Chondrocyte (in vitro differentiated cells): ENCODE measurements at regions not wholly inside any gene's neighbourhood (a gene's known extent, or its start where the extent isn't known, plus 50 kb on each side); places are given as distances from the start of the nearest gene placed in this dataset.
"Not testable (repeated sequence)": the region's sequence is repeated elsewhere in the genome, so short reads cannot be mapped to it uniquely, and the experiment has no call there.

ENCODE experiments used
- DNase-seq: peaks from one replicate; pipeline ENCODE4 v3.0.0; 2021; ENCODE audit warnings: mixed read lengths, low spot score
- H3K27ac Mint-ChIP-seq: one replicate; pipeline ENCODE4 v1.8.0; 2021; ENCODE audit warnings: mild to moderate bottlenecking, moderate library complexity, mixed read lengths; ENCODE audit not compliant: unreplicated experiment
- H3K27me3 Mint-ChIP-seq: 2 replicates; pipeline ENCODE4 v1.8.0; 2021; ENCODE audit warnings: low read depth, mixed read lengths
- H3K36me3 Mint-ChIP-seq: 2 replicates; pipeline ENCODE4 v1.8.0; 2021; ENCODE audit warnings: low read depth, mixed read lengths
- H3K4me1 Mint-ChIP-seq: 2 replicates; pipeline ENCODE4 v1.8.0; 2021; ENCODE audit warnings: low read depth, mild to moderate bottlenecking, mixed read lengths
- H3K4me3 Mint-ChIP-seq: one replicate; pipeline ENCODE4 v1.8.0; 2021; ENCODE audit warnings: mild to moderate bottlenecking, moderate library complexity, mixed read lengths; ENCODE audit not compliant: unreplicated experiment
- H3K9me3 Mint-ChIP-seq: 2 replicates; pipeline ENCODE4 v1.8.0; 2021; ENCODE audit warnings: low read depth, mixed read lengths
- CTCF ChIP-seq: fragments of 200-600 bp; sonication (generic); IDR thresholded peaks from 2 replicates; pipeline ENCODE4 v1.5.0; 2021; ENCODE audit warnings: antibody characterized with exemption, mild to moderate bottlenecking, moderate library complexity

DNA sequence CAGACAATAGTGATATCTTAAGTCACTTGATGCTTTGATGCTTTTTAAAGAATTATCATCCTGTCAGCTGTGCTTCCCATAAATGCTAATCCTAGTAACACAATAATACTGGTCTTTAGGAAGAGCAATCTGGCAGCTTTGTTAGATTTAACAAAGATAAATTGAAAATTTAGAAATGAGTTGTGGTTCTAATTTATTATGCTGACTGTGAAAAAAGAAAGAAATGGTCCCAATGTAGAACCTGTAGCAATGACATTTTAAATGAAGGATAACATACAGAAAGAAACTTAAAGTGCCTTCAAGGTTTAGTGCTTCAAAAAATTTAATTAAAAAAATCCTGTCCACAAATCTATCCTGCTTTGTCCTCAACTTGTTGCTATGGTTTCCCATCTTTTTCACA lies 81.6 kb upstream of the HGF start:
- Mint-ChIP-seq H3K27me3 (no peaks in the 10 kb centered on the region), H3K9me3 (no peaks in the 10 kb centered on the region)

GRCh38 chr7:81846398-81846797 lies 76.6 kb upstream of the HGF start:
- no peak for TF ChIP-seq CTCF
- Mint-ChIP-seq H3K36me3 (peaks cover 3% of the 10 kb centered on the region), H3K27me3 (no peaks in the 10 kb centered on the region), H3K9me3 (peaks cover 10% of the 10 kb centered on the region), H3K27ac (no peak overlapping the region), H3K4me3 (no peak overlapping the region), H3K4me1 (peaks cover 13% of the 10 kb centered on the region)
- DNase-seq: no peak

More for the DNA sequence above, 81.6 kb upstream of the HGF start:
- no peak for DNase-seq
- H3K4me1 Mint-ChIP-seq: peaks cover 4% of the 10 kb centered on the region
- peaks cover 1% of the 10 kb centered on the region for H3K36me3 Mint-ChIP-seq
- H3K27ac Mint-ChIP-seq: no peak overlapping the region
- TF ChIP-seq CTCF: no peak
- no peak overlapping the region for H3K4me3 Mint-ChIP-seq

DNA sequence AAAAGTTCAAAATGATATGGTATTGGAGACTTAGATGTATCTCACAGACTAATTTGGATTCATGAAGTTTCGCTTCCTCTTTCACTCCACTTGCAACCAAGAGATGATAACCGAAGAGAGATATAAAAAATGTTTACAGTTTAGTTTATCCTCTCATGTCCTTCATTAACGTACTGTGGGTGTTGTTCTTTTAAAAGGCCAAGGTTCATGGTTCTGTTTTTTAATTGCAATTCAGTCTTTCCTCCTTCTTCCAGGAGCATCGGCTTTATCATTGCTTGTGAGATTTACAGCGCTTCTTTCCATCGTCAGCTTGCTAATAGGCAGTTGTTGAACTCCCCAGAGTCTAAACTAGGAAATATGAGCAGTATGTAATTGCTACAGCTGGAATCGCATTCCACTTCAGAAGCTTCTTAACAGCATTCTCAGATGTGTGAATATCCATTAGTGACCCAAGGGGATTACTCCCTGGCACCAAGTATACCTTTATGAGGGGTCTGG lies 75.9 kb upstream of the HGF start:
- no peak for DNase-seq
- TF ChIP-seq CTCF: no peak
- no peaks in the 10 kb centered on the region for H3K27me3 Mint-ChIP-seq
- no peak overlapping the region for H3K27ac Mint-ChIP-seq
- H3K9me3 Mint-ChIP-seq: peaks cover 13% of the 10 kb centered on the region
- peaks cover 13% of the 10 kb centered on the region for H3K4me1 Mint-ChIP-seq
- H3K36me3 Mint-ChIP-seq: peaks cover 3% of the 10 kb centered on the region
- no peak overlapping the region for H3K4me3 Mint-ChIP-seq

DNA sequence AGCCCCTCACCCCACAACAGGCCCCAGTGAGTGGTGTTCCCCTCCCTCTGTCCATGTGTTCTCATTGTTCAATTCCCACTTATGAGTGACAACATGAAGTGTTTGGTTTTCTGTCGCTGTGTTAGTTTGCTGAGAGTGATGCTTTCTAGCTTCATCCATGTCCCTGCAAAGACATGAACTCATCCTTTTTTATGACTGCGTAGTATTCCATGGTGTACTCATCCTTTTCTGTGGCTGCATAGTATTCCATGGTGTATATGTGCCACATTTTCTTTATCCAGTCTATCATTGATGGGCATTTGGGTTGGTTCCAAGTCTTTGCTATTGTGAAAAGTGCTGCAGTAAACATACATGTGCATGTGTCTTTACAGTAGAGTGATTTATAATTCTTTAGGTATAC lies 73.8 kb upstream of the HGF start:
- H3K27me3 Mint-ChIP-seq, H3K27ac Mint-ChIP-seq, H3K36me3 Mint-ChIP-seq, DNase-seq, H3K4me3 Mint-ChIP-seq: not testable (repeated sequence)
- H3K4me1 Mint-ChIP-seq: peaks cover 13% of the 10 kb centered on the region
- H3K9me3 Mint-ChIP-seq: peaks cover 19% of the 10 kb centered on the region

- Mint-ChIP-seq H3K4me1 (peaks cover 17% of the 10 kb centered on the region), H3K27ac (no peak overlapping the region), H3K9me3 (peaks cover 19% of the 10 kb centered on the region), H3K36me3 (peaks cover 3% of the 10 kb centered on the region), H3K4me3 (no peak overlapping the region), H3K27me3 (no peaks in the 10 kb centered on the region)
- TF ChIP-seq CTCF: no peak
- DNase-seq: no peak
Observed at GRCh38 chr7:81842361-81842760, 72.5 kb upstream of the HGF start.

- Mint-ChIP-seq H3K36me3 (peaks cover 3% of the 10 kb centered on the region), H3K27me3 (no peaks in the 10 kb centered on the region), H3K4me3 (no peak overlapping the region), H3K27ac (no peak overlapping the region), H3K4me1 (peaks cover 5% of the 10 kb centered on the region), H3K9me3 (peaks cover 19% of the 10 kb centered on the region)
- no peak for TF ChIP-seq CTCF
- no peak for DNase-seq
Observed at GRCh38 chr7:81839708-81840369, 70.0 kb upstream of the HGF start.
